Fibroblast of lung (primary cell): ENCODE measurements at regions not wholly inside any gene's neighbourhood (a gene's known extent, or its start where the extent isn't known, plus 50 kb on each side); places are given as distances from the start of the nearest gene placed in this dataset.

Experiments
- CTCF ChIP-seq, 2 donors: IDR thresholded peaks in 1 of 2; conservative IDR thresholded peaks in 1 of 2; 1 replicate in 1 of 2; 2 replicates in 1 of 2; pipeline ENCODE4 v1.5.1; 2011 to 2012; ENCODE audit warnings: low read length in 2 of 2, control low read depth in 1 of 2, inconsistent platforms in 1 of 2, low read depth in 1 of 2, mild to moderate bottlenecking in 1 of 2
- EZH2 ChIP-seq: IDR thresholded peaks from 2 replicates; pipeline ENCODE4 v1.5.1; 2012; ENCODE audit warnings: low read length, control low read depth, mild to moderate bottlenecking; ENCODE audit errors: missing control alignments

DNA sequence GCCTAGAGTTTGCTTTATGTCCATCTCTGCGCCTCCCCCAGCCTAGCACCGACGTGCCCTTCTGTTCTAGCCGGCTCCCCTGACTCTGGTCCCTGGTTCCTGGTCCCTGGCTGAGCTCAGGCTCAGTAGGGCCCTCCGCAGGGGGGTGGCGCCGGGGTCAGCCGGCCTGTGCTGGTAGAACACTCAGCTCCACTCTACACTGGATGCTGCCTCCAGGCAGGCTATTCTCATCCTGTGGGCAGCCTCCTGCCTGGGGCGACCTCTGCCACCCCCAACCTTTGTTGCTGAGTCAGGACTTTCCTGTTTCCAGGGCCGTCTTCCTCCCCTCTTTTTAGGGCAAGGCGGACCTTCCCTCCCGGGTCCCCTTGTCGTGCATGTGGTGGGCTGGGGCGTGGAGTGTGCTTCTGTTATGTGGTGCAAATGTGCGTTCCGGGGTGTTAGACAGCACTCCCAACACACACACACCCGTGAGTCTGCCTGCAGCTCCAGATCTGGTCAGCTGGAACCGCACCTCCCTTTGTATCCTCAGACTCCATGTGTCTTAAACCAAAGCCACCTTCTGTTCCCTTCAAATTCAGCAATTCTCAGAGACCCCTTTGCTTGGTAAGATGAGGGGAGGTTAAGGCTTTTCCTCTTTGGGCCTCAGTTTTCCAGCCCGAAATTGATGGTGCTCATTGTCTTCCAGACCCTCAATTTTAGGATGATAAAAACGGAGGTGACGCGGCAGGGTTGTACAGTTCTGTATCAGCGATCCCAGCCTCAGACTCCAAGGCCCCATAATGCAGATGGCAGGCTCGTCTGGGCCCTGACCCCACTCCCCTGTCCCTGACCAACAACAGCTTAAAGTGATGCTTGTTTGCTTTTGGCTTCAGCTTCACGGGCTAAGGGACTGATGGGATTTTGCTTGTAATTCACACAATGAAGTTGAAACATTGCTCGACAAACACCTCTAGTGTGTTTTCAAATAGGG is 1327.9 kb downstream of the BRD1 start:
- TF ChIP-seq CTCF (conservative IDR thresholded peaks at IDR 0.05 in 1 of 2, IDR thresholded peaks at IDR 0.05 in 1 of 2; ENCODE audit: low read depth in 1 of 2, low read length in 2 of 2) (no peak), EZH2 (no peak)
